ENCODE measurements at regions not wholly inside any gene's neighbourhood (a gene's known extent, or its start where the extent isn't known, plus 50 kb on each side); places are given as distances from the start of the nearest gene placed in this dataset.

DNA sequence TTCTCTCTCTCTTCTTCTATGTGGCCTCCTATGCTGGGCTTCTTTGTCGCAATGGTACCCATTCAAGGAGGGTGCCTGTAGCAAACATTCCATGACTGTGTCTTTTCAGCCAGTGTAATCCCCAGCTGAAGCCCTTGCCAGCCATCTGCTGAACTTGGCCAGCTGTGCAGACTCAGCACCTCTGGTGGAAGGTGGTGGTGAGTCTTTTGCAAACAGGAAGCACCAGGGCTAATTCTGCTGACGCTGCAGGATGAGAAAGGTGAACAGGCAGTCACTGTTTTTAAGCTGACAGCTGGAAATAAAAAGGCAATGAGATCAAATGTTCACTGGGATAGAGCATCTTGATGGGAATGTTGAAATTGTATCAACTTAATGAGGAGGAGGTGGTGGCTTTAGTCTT, 298.7 kb upstream of the CLNK start:
- H3K4me1 ChIP-seq: no peaks in the 10 kb centered on the region

DNA sequence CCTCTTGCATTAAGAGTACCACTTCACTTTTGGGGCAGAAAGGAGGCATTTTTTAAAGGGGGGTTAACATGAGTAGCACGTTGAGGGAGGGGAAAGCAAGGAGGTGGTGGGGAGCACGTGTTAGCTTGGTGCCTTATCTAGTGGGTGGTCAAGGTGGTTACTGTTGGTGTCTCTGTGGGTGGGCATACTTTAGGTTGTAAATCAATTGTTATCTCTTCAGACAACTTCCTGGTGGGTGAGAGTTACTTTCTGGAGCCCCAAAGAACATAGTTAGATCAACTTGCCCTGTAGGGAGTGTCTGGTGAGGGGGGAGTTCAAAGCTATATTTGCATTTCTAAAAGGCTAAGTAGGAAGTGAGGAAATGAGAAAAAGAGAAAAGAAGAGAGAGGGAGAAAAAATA, 297.7 kb upstream of the CLNK start:
- Histone ChIP-seq H3K4me3 (no peak overlapping the region), H3K36me3 (no peaks in the 10 kb centered on the region), H3K27ac (replicated peaks) (no peak overlapping the region), H3K9me3 (replicated peaks) (no peaks in the 10 kb centered on the region), H3K27me3 (ENCODE audit: low read depth) (peaks cover 10% of the 10 kb centered on the region), H3K4me1 (no peaks in the 10 kb centered on the region)
- no peak for TF ChIP-seq CTCF (IDR thresholded peaks at IDR 0.05; ENCODE audit: borderline replicate concordance)
- intact Hi-C loops (cut with micrococcal nuclease): no loop called here
- no peak for DNase-seq

More for the DNA sequence above, 298.7 kb upstream of the CLNK start:
- Histone ChIP-seq H3K9me3 (replicated peaks) (no peaks in the 10 kb centered on the region), H3K27me3 (ENCODE audit: low read depth) (peaks cover 10% of the 10 kb centered on the region), H3K27ac (replicated peaks) (no peak overlapping the region), H3K36me3 (no peaks in the 10 kb centered on the region), H3K4me3 (no peak overlapping the region)
- DNase-seq: no peak
- TF ChIP-seq CTCF (IDR thresholded peaks at IDR 0.05; ENCODE audit: borderline replicate concordance): no peak
- intact Hi-C loops (cut with micrococcal nuclease): no loop called here

- Histone ChIP-seq H3K4me3 (no peak overlapping the region), H3K36me3 (no peaks in the 10 kb centered on the region), H3K27ac (replicated peaks) (no peak overlapping the region), H3K27me3 (ENCODE audit: low read depth) (peaks cover 10% of the 10 kb centered on the region), H3K4me1 (no peaks in the 10 kb centered on the region), H3K9me3 (replicated peaks) (no peaks in the 10 kb centered on the region)
- no peak for TF ChIP-seq CTCF (IDR thresholded peaks at IDR 0.05; ENCODE audit: borderline replicate concordance)
- no peak for DNase-seq
- intact Hi-C loops (cut with micrococcal nuclease): no loop called here
Observed at GRCh38 chr4:10981576-10981975, 297.0 kb upstream of the CLNK start.

DNA sequence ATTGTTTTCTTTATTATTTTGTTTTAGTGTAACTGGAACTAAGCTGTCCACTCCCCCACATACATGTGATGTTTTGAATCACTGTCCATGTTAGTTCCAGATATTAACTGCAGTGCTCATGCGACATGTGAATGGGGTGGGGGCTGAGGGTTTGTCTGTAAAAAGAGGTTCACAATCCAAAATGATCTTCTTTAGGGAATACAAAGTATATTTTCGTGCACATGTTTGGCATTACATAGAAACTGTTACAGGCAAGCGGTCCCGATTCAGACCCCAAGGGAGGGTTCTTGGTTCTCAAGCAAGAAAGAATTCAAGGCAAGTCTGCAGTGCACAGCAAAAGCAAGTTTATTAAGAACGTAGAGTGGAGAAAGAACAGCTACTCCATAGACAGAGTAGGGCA, 296.5 kb upstream of the CLNK start:
- H3K4me3 ChIP-seq: no peak overlapping the region
- peaks cover 7% of the 10 kb centered on the region for H3K27me3 ChIP-seq (ENCODE audit: low read depth)
- no peaks in the 10 kb centered on the region for H3K4me1 ChIP-seq
- TF ChIP-seq CTCF (IDR thresholded peaks at IDR 0.05; ENCODE audit: borderline replicate concordance): no peak
- no peak for DNase-seq
- H3K9me3 ChIP-seq (replicated peaks): no peaks in the 10 kb centered on the region
- intact Hi-C loops (cut with micrococcal nuclease): no loop called here
- H3K27ac ChIP-seq (replicated peaks): no peak overlapping the region
- no peaks in the 10 kb centered on the region for H3K36me3 ChIP-seq

DNA sequence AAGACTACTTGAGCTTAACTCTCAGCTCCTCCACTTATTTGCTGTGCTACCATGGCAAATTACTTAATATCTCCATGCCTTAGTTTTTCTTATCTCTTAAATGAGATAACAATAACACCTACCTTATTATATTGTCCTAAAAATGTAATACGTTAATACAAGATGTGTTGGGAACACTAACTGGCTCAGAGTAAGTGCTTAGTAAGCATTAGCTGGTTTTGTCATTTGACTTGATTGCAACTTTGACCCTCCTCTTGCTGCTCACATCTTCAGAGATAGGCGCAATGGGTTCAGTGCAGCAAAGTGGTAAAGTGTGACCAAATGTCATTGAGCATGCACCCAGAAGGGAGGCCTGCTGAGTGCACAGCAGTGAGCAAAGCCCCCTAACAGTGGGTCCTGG, 294.5 kb upstream of the CLNK start:
- no peak for DNase-seq
- Histone ChIP-seq H3K36me3 (no peaks in the 10 kb centered on the region), H3K27ac (replicated peaks) (no peak overlapping the region), H3K4me3 (no peak overlapping the region), H3K9me3 (replicated peaks) (no peaks in the 10 kb centered on the region), H3K27me3 (ENCODE audit: low read depth) (no peaks in the 10 kb centered on the region), H3K4me1 (no peaks in the 10 kb centered on the region)
- TF ChIP-seq CTCF (IDR thresholded peaks at IDR 0.05; ENCODE audit: borderline replicate concordance): no peak
- intact Hi-C loops (cut with micrococcal nuclease): no loop called here

DNA sequence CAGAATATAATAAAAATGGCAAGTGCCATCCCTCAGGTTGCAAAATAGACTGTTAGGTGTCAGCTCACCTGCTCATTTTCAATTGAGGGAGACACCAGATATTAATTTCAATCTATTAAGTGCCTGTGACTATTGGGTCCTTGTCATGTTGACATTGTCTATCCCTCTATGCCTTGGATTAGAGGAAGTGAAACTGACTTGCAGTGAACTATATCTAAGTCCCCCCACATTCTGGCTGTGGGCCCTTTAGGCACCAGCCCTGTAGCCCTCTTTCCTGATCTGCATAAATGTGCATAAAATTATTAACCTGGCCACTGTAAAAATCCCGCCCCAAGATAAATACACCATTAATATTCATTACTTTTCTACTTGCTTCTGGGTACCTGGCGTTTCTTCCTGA, 293.0 kb upstream of the CLNK start:
- DNase-seq: no peak
- Histone ChIP-seq H3K4me1 (no peaks in the 10 kb centered on the region), H3K27ac (replicated peaks) (no peak overlapping the region), H3K9me3 (replicated peaks) (no peaks in the 10 kb centered on the region), H3K27me3 (ENCODE audit: low read depth) (no peaks in the 10 kb centered on the region), H3K36me3 (no peaks in the 10 kb centered on the region), H3K4me3 (no peak overlapping the region)
- no peak for TF ChIP-seq CTCF (IDR thresholded peaks at IDR 0.05; ENCODE audit: borderline replicate concordance)
- intact Hi-C loops (cut with micrococcal nuclease): no loop called here
